GM19023 (cell line): ENCODE measurements at regions not wholly inside any gene's neighbourhood (a gene's known extent, or its start where the extent isn't known, plus 50 kb on each side); places are given as distances from the start of the nearest gene placed in this dataset.
"Not testable (repeated sequence)": the region's sequence is repeated elsewhere in the genome, so short reads cannot be mapped to it uniquely, and the experiment has no call there.

ENCODE experiments used
- ATAC-seq: cut with Tn5 transposase; IDR thresholded peaks from one replicate; pipeline ENCODE4 v1.9.1; 2021; ENCODE audit warnings: mild to moderate bottlenecking, moderate library complexity; ENCODE audit not compliant: unreplicated experiment

- ATAC-seq: no peak
Observed at GRCh38 chr1:83058327-83058726, 940.6 kb downstream of the TTLL7 start.

- ATAC-seq: no peak
Observed at GRCh38 chr1:83055391-83056170, 943.4 kb downstream of the TTLL7 start.

GRCh38 chr1:83053446-83053845 lies 945.5 kb downstream of the TTLL7 start:
- no peak for ATAC-seq

- no peak for ATAC-seq
Observed at GRCh38 chr1:83052865-83053264, 946.1 kb downstream of the TTLL7 start.

GRCh38 chr1:83051053-83051452 lies 947.9 kb downstream of the TTLL7 start:
- ATAC-seq: not testable (repeated sequence)

- no peak for ATAC-seq
Observed at GRCh38 chr1:83043244-83043643, 955.7 kb downstream of the TTLL7 start.

- not testable (repeated sequence) for ATAC-seq
Observed at GRCh38 chr1:83039091-83039490, 959.8 kb downstream of the TTLL7 start.

GRCh38 chr1:83034851-83035250 lies 964.1 kb downstream of the TTLL7 start:
- ATAC-seq: no peak

GRCh38 chr1:83033682-83034081 lies 965.2 kb downstream of the TTLL7 start:
- ATAC-seq: no peak

GRCh38 chr1:83029916-83030315 lies 969.0 kb downstream of the TTLL7 start:
- ATAC-seq: no peak

- no peak for ATAC-seq
Observed at GRCh38 chr1:83029050-83029449, 969.9 kb downstream of the TTLL7 start.

GRCh38 chr1:83028467-83028866 lies 970.5 kb downstream of the TTLL7 start:
- no peak for ATAC-seq

GRCh38 chr1:83027511-83027910 lies 971.4 kb downstream of the TTLL7 start:
- ATAC-seq: no peak

GRCh38 chr1:83026745-83027144 lies 972.2 kb downstream of the TTLL7 start:
- no peak for ATAC-seq

- ATAC-seq: no peak
Observed at GRCh38 chr1:83024251-83024767, 974.6 kb downstream of the TTLL7 start.

GRCh38 chr1:83023212-83023611 lies 975.7 kb downstream of the TTLL7 start:
- no peak for ATAC-seq

- no peak for ATAC-seq
Observed at GRCh38 chr1:83022206-83022605, 976.7 kb downstream of the TTLL7 start.

GRCh38 chr1:83017701-83018100 lies 981.2 kb downstream of the TTLL7 start:
- ATAC-seq: no peak

- ATAC-seq: no peak
Observed at GRCh38 chr1:83017276-83017675, 981.7 kb downstream of the TTLL7 start.

GRCh38 chr1:83016354-83016849 lies 982.5 kb downstream of the TTLL7 start:
- no peak for ATAC-seq

- ATAC-seq: no peak
Observed at GRCh38 chr1:83015163-83015562, 983.8 kb downstream of the TTLL7 start.

- no peak for ATAC-seq
Observed at GRCh38 chr1:83012950-83013349, 986.0 kb downstream of the TTLL7 start.

- ATAC-seq: no peak
Observed at GRCh38 chr1:83011265-83011664, 987.7 kb downstream of the TTLL7 start.
